GM19025 (cell line): ENCODE measurements at regions not wholly inside any gene's neighbourhood (a gene's known extent, or its start where the extent isn't known, plus 50 kb on each side); places are given as distances from the start of the nearest gene placed in this dataset.
A peak's percentile ranks its signal among the peaks of the same experiment; 100 is the strongest.

ENCODE experiments used
- ATAC-seq: cut with Tn5 transposase; IDR thresholded peaks from one replicate; pipeline ENCODE4 v1.9.1; 2021; ENCODE audit warnings: mild to moderate bottlenecking, low read depth, moderate library complexity; ENCODE audit not compliant: unreplicated experiment

DNA sequence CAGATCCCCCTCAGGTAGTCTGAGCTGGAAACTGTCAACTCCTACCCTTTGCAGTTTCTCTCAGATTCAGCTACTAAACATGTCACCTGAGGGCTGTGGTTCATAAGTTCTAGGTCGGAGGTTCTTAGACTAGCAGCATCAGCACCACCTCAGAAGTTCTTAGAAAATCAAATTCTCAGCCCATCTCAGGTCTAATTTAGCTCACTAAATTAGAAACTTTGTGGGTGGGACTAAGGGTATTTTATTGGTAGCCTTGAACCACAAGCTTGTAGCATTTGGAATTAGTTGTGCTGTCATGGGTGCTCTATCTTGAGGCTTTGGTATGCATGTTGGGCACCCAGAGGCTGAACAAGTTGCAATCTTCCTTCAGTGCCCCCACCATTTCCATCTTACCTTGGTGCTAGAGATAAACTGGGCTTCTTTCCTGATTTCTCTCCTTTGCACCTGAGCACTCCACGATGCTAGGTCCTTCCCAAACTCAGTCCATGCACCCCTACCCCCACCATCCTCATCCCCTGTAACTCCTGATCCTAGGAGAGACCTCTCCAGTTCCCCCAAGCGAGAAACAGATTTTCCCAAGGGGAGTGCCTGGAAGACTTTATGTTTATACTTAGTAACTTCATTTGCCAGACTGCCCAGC, 54.2 kb downstream of the S1PR1 start:
- no peak for ATAC-seq

DNA sequence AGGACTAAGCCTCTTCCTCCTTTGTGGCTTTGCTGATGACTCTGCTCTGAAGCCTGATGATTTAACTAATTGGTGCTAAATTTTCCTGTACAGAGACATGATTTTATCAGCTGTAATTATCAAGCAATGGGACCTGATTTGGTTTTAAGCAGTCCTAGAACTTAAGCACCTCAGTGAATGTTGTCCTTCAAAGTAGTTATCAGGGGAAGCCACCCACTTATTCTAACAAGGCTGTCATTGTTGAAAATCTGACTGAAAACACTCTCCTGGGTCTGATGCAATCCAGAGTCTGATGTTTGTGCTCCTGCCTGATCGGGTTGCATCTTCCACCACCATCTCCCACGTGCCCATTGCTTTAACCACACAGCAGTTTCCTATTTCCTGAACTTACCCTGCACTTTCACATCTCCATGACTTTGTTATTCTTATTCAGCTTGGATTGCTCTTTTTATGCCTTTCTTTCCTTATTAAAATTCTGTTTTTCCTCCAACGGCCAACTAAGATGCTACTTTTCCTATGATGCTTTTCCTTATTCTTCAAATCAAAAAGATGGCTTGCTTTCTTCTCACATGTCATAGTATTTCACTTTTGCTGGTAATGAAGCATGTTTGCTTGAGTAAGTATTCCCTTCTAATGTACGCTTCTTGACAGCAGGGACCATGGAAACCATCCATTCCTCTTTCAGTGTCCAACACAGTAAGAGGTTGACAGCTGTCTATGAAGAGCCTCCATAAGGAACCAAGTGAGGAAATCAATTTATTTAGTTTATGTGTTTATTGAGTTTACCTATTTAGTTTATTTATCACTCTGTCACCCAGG, 55.0 kb downstream of the S1PR1 start:
- no peak for ATAC-seq

DNA sequence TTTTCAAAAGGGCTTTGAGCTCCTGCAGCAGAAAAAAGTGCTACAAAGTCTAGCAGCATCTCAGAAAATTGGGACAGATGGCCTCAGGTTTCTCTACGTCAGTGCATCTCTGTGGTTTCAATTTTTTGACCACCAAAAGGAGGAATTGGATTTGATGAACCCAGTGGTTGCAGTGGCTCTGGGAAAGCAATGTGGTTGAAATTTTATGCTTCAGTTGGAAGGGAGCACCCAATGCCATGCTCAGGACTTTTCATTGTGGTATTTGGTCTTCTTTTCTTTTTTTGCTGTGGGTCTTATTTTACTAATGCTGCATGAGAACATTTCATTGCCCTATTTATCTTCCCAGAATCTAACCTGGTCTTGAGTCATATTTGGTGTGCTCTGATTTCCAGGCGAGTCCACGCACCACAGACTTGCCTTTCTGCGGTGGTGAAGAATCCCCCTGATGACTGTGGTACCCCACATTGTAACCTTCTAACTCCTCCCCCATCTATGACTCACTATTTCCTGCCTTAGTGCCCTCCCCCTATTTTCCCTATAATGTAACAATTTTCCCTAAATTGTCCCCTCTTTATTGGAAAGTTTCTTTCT, 56.7 kb downstream of the S1PR1 start:
- ATAC-seq: peak; percentile 54

DNA sequence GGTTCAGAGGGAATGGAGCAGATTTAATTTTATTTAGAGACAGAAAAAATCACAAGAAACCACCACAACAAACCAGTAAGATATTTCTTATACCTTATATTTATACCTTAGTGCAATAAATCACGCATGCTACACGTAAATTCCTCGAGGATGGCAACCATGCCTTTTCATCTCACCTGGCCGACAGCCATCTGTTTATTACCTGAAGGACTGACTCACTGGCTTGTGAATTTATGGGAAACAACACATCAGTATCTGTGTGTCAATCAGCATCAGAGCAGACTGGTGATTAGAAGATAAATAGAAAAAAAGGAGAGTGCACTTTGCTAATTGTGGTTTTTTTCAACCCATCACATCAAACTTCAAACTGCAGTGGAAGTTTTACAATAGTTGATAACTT, 58.4 kb downstream of the S1PR1 start:
- no peak for ATAC-seq

DNA sequence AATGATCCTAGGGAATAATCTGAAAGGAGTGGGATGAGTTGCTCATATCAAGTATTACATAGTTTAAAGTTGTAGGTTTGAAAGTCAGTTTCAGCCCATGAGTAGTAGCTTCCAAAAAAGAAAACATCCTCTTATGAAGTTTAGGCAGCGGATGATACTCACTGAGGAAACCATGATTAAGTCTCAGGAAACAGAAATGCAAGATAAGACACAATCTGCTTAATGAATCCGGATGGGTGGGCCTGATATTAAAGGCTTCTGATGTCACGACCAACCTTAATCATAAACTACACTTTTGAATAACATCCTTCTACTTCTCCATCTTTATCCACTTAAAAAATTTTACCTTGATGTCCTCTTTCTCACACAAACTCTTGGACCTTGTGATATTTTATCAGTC, 61.8 kb downstream of the S1PR1 start:
- no peak for ATAC-seq

DNA sequence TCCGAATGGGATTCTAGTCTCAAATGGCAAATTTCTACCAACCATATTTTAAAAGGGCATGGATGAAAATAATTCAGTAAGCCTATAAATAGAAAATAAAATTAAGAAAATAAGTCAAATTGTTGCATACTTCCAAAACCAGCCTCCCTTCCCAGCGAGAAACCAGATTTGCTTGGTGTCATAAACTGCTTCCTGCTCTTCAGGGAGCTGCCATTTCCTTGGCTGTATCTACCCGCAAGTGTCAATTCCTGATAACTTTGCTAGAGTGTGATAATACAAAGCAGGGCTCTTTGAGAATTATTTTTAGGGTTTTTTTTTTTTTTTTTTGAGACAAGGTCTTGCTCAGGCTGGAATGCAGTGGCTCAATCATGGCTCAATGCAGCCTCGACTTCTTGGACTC, 62.3 kb downstream of the S1PR1 start:
- ATAC-seq: no peak

DNA sequence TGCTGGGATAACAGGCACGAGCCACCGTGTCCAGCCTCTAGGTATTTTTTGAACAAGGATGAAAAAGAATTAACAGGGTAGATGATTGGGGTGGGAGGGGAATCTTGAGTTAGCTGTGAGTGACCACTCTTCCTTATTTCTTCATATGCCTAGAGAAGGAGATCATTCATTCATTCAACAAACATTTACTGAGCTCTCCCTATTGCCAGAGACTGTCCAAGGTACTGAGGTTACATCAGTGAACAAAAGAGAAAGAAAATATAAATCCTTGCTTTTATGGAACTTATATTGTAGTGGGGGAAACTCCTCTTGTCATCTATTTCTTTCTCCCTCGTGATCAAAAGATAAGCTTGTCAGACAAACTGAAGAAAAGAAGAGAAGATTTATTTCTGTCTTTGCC, 62.9 kb downstream of the S1PR1 start:
- no peak for ATAC-seq

DNA sequence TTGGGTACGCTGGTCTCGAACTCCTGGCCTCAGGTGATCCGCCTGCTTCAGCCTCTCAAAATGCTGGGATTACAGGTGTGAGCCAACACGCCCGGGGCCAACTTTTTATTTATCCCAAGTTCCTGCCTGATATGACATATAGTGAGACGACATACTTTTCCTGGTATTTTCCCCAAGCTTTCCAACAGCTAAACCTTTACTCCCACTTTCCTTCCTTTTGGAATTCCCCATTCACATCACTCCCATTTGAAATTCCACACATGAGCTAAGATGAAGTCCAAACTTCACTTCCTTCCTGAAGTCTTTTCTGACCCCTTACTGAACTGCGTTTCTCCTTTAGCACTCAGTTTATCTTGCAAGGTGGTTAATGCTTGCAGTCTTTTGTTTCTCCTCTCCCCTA, 64.1 kb downstream of the S1PR1 start:
- no peak for ATAC-seq

DNA sequence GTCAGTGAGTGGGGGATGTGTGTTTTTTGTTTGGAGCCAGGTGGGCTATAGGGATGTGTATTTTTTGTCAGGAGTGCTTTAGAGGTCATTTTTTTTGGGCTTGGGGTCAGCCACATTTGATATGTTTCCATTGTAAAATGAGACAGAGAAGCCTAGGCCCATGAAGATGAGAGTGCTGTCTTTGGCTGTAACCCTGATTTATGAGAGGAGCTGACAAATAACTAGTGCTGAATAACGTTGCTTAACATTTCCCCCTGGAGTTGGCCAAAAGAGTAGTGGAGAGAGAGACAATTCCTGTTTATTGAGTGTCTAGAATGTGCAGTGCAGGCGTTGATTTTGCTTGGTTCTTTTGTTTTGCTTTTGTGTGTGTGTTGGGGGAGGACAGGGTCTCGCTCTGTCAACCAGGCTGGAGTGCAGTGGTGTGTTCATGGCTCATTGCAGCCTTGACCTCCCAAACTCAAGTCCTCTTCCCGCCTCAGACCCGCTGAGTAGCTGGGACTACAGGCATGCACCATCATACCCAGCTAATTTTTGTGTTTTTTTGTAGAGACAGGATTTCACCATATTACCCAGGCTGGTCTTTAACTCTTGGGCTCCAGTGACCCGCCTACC, 64.7 kb downstream of the S1PR1 start:
- ATAC-seq: no peak

DNA sequence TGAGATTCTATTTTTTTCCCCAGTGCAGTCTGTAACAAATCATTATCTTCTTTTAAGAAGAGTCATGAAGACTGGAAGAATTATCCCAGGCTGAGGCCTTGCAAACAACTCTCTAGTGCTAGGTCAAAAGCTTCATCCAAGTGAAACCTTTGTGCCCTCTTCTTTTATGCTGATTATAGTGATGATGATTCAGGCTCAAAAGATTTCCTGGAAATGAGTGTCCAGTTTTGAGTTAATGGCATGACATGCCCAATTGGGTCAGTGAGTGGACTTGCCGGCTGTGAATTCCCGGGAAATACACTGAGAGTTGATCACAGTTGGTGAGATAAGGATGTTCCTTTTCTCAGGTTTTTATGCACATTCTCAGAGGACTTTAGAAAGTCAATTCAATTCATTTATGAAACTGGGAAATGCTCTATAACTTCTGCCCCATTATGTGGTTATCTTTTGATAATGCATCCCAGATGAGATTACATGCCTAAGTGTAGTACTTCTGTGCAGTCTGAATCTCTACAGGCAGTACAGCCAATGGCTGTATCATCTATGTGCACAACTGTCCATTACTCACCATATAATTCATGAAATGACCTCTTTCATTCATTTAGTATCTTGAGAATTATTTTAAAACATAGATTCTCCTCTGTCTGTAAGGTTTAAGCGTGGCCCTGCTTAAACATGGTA, 66.2 kb downstream of the S1PR1 start:
- ATAC-seq: no peak

DNA sequence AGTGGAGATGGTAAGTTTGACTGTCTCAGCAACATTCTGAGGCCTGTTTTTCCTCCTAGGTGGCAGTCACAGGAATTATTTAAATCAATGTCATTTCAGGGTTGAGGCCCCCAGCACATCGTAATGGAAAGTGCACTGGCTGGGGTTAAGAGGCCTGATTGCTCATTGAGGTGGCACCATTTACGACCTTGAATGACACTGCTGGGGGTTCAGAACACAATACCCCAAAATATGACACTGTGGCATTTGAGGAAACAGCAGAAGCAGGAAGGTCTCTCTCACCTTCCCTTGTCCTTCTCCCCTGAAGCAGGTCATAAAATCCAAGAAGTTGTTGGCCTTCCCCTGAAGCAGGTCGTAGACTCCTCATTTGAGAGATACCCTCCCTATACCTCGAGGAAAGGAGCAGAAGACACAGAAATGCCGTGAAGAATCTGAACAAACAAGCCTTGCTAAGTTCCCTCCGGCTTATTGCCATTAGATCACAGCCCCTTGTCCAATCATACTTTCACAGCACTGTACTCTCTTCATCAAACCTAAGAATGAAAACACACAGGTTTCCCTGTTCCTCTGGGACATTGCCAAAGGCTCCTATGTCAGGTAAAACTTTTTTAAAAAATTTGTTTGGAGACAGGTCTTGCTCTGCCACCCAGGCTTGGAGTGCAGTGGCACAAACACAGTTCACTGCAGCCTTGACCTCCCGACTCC, 71.3 kb downstream of the S1PR1 start:
- ATAC-seq: no peak

DNA sequence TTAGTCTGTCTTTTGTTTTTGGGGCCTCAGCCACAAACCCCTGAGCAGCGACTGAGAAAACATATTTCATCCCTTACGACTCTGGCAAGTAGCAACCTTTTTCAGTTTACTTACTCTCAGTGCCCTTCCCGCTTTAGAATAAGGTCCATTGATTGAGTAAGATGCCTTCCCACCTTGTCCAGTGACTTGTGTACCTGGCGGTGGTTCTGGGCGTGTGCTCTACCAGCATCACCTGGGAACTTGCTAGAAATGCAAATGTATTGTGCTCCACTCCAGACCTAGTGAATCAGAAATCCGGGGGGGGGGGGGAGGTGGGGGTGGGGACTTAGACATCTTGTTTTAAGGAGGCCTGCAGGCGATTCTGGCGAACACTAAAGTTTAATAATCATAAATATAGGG, 72.1 kb downstream of the S1PR1 start:
- ATAC-seq: no peak

DNA sequence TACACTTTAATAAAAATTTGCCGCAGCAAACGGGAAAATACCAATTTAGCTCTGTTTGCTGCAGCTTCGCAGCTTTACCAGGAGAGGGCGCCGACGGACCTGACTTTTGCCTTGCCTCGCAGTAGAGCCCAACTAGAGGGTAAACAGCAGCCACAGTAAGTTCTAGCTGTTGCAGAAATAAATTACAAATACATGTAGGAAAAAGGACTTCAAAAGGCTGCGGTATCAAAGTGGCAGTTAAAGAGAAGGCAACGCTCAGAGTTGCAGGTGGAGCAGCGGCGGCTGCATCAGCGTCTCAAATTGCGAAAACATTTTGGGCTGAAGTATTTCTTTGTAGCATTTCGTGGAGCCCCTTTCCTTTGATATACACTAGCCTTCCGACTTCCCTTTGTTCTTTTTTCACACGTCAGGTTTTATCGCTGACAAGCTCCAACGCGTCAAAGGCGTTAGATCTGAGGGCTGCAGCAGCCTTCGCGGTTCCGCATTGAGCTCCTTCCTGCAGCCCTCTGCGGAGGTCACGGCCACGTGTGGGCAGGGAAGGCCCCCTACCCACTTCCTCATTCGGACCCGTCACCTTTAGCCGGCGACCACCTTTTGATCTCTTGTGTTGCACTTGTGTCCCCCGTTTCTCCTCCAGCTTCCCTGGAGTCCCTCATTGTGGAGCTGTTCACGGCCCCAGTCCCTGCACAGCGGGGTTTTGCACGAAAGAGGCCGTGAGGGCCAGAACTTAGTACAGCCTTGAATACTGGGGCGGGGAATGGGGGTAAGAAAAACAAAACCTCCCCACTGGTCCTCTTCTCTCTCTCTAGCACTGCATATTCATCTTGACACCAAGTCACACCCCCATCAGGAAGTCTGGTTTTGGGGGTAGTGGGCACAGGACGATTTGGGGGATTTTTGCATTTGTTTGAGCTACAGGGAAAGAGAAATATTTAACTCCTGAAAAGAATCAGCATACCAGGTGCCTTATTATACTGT, 72.8 kb downstream of the S1PR1 start:
- ATAC-seq: peak; percentile 37

DNA sequence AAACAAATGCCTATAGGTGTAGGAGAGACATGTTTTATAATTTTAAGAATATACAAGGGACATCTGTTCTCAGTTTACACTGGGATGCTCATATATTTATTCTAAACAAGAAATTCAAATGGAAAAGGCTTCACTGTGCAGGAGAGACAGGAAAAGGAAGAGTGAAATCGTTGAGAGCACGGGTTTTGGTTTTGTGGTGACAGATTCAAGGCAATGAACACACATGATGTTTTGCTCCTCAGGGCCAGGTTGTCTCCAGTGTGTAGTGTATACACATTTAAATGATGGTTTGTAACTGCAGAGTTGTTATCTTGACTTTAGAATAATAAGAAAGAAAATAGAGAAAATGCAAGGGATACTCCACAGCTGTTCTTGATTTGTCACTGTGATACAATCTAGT, 73.7 kb downstream of the S1PR1 start:
- no peak for ATAC-seq

DNA sequence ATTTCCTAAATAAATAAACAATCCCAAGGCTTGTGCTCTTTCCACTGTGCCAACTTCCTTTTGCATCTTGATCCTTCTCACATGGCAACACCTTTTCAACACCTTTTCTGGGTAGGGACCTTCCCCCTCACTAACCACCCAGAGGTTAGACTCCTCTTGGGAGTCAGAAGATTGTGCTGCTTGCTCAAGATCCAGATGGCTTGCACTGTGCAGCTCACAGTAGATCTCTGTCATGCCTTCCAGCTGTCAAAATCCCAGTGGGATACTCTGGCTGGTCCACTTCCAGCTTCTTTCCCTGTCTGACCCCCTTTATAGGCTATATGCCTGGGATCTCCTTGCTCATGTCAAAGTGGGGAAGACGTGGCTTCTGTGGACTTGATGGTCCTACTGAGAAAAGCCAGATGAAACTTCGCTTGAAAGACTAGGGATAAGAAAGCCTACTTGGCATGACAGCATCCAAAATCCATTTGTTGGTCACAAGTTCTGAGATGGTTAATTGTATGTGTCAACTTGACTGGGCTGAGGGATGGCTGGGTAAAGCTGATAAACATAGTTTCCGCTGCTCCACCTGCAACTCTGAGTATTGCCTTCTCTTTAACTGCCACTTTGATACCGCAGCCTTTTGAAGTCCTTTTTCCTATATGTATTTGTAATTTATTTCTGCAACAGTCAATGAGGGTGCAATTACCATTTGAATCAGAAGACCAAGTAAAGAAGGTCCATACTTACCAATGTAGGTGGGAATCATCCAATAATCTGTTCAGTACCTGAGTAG, 74.5 kb downstream of the S1PR1 start:
- no peak for ATAC-seq

DNA sequence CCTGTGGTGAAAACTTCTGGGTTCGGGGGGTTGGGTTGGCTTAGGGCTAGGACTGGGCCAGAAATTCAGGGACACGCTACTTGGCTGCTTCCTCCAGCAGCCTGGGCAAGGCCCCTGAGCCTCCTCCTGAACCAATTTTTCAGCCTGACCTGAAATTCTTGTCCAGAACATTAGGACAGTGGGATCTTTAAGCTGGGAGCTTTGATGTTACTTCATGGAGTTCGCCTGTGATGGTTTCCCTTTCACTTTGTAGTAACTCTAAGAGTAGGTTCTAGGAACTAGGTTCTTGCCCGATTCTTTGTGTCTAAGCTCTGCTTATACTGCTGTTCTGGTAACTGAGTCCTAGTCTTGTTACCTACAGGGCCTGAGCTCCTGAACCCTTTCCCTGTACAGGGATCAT, 75.3 kb downstream of the S1PR1 start:
- no peak for ATAC-seq

DNA sequence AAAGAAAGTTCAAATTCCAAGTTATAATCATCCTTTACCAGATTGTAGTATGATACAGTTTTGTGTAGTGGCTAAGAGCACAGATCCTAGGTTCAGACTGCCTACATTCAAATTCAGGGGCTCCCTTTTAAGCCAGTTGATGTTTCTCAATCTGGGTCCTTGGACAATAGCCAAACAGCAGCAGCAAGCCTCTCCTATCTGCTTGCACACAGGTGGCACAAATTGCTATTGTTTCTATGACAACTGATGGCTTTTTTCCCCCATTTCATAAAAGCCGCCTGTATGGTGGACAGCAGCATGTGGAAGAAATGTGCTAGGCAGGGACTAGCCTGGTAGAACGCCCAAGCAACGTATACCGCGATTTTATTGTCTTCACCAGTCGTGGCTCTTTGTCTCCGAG, 76.5 kb downstream of the S1PR1 start:
- no peak for ATAC-seq

DNA sequence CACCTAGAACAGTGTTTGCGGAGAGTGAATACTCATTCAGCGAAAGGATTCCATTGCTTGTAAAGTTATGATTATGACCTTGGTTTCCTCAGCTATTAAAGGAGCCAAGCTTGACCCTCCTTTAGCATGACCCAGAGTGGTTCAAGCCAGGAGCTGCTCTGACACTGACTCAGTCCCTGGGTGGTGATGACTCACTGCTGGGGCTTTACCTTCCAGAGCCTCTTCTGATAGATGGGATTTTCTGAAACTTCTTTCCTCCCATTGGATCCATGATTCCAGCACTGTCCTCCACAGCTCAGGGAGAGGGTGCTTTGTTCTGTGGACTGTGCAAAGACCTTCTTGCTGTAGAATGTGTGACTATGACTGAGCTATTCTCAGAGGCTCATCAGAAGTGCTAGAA, 77.4 kb downstream of the S1PR1 start:
- ATAC-seq: peak; percentile 37
